Prostate gland (tissue), 2 donors: ENCODE measurements at regions not wholly inside any gene's neighbourhood (a gene's known extent, or its start where the extent isn't known, plus 50 kb on each side); places are given as distances from the start of the nearest gene placed in this dataset.

Experiments
- CTCF ChIP-seq, 4 experiments: fragments of 200-600 bp in 2 of 4; fragments of 450-650 bp in 2 of 4; sonication (generic) in 2 of 4; IDR thresholded peaks; 1 replicate in 3 of 4; 2 replicates in 1 of 4; pipeline ENCODE4 v1.5.1; 2016 to 2019; ENCODE audit warnings: antibody characterized with exemption in 4 of 4, mild to moderate bottlenecking in 2 of 4, moderate library complexity in 2 of 4
- POLR2A ChIP-seq: fragments of 450-650 bp; IDR thresholded peaks from one replicate; pipeline ENCODE4 v1.6.1; 2016; ENCODE audit warnings: antibody characterized with exemption, mild to moderate bottlenecking

GRCh38 chr4:128571747-128572146, 237.8 kb upstream of the JADE1 start:
- TF ChIP-seq CTCF (IDR thresholded peaks at IDR 0.05) (no peak), POLR2A (no peak)
